HUES64 (cell line): ENCODE measurements at regions not wholly inside any gene's neighbourhood (a gene's known extent, or its start where the extent isn't known, plus 50 kb on each side); places are given as distances from the start of the nearest gene placed in this dataset.

Experiments used
- H3K27ac ChIP-seq: 2 replicates; pipeline ENCODE4 v1.7.0; 2013; ENCODE audit warnings: low read depth, low read length, inconsistent platforms
- H3K27me3 ChIP-seq: 2 replicates; pipeline ENCODE4 v1.6.1; 2013; ENCODE audit warnings: mild to moderate bottlenecking, low read length; ENCODE audit not compliant: insufficient read depth
- H3K36me3 ChIP-seq: 2 replicates; pipeline ENCODE4 v1.6.1; 2013; ENCODE audit warnings: mild to moderate bottlenecking, low read length; ENCODE audit not compliant: insufficient read depth
- H3K4me1 ChIP-seq: 2 replicates; pipeline ENCODE4 v1.6.1; 2013; ENCODE audit warnings: mild to moderate bottlenecking, low read length, moderate library complexity; ENCODE audit not compliant: insufficient read depth
- H3K4me3 ChIP-seq: 2 replicates; pipeline ENCODE4 v1.5.1; 2013; ENCODE audit warnings: mild to moderate bottlenecking, low read length, moderate library complexity
- H3K9ac ChIP-seq: 2 replicates; pipeline ENCODE4 v1.6.1; 2013; ENCODE audit warnings: mild to moderate bottlenecking, low read depth, low read length
- H3K9me3 ChIP-seq: 2 replicates; pipeline ENCODE4 v1.6.1; 2013; ENCODE audit warnings: low read depth, low read length; ENCODE audit not compliant: insufficient read depth
- WGBS: fragments of 150-250, 120-280 bp; methylation state at CpG from one replicate; pipeline ENCODE4 v1.1.7; 2013; ENCODE audit warnings: missing lambda C conversion rate; 5-methylcytosine and 5-hydroxymethylcytosine counted together

DNA sequence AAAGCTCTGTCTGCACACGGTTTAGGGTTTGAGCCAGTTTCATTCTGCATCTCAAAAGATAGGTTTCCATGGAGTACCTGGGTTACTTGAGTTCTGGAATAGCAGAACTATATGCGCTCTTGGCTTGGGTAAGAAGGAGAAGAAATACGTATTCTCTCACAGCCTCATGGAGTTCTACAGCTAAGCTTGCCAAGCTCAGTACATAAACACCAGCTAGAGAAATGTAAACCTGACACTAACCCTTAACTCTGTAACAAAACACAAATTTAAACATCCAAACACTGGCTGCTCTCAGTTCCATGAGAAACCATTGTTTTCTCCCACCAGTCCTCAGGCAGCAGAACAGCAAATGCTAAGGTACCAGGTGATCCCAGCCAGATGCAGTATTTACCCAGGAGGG, 557.2 kb downstream of the INHBA start:
- Histone ChIP-seq H3K4me1 (peaks cover 7% of the 10 kb centered on the region; the same call in 1 of the 2 replicates), H3K9me3 (no peaks in the 10 kb centered on the region), H3K27ac (no peak overlapping the region), H3K9ac (no peak overlapping the region), H3K27me3 (no peaks in the 10 kb centered on the region), H3K4me3 (no peak overlapping the region), H3K36me3 (no peaks in the 10 kb centered on the region)
- 99% methylated on average over 3 of the region's 3 CpGs for WGBS

DNA sequence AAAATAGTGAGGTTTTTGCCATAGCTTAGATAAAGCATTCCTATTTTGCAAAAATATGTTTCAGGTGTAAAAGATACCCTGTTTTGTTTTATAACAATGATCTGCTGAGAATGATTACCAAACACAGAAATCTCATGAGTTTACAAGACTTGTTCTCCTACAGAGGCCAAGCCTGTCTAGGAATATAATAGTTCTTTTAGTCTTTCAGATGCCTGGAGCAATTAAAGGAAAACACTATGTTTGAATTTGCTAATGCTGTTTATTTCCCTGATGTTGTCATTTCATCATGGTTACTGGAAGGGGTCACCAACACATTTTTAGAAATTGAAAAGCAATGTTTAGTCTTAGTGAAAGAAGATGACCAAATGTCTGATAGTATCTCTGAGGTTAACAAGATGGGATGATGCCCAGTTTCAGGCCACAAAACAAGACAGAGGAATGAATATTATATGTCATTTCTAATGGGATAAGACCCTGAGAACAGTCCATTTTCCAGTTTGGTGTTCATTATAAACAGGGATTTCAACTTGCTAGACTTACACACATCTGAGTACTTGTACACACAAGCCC, 559.9 kb downstream of the INHBA start:
- no peaks in the 10 kb centered on the region for H3K36me3 ChIP-seq
- H3K27ac ChIP-seq, result no peak overlapping the region
- no peak overlapping the region for H3K4me3 ChIP-seq
- H3K4me1 ChIP-seq, result peaks cover 7% of the 10 kb centered on the region; the same call in 1 of the 2 replicates
- no peaks in the 10 kb centered on the region for H3K27me3 ChIP-seq
- H3K9me3 ChIP-seq, result no peaks in the 10 kb centered on the region
- no peak overlapping the region for H3K9ac ChIP-seq

DNA sequence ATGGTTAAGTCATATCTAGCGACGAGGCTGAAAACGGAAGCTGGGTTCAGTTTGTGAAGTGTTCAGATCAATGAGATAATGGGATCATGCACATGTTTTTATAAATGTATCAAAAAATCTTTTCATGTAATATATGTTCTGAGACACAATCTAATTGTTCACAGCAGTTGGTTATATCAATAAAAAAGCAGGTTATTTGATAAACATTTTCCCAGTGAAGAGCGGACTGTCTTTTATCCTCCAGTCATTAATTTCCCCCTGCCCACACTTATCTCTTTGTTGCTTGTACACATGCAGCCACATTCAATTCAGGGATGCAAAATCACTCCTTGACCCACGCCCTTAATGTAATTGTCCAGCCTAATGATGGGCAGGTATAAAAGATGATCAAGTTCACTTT, 563.1 kb downstream of the INHBA start:
- no peak overlapping the region for H3K27ac ChIP-seq
- H3K36me3 ChIP-seq, result no peaks in the 10 kb centered on the region
- no peaks in the 10 kb centered on the region for H3K9me3 ChIP-seq
- no peaks in the 10 kb centered on the region for H3K27me3 ChIP-seq
- WGBS, result 89% methylated on average over 5 of the region's 5 CpGs
- peaks cover 7% of the 10 kb centered on the region; the same call in 1 of the 2 replicates for H3K4me1 ChIP-seq
- no peak overlapping the region for H3K4me3 ChIP-seq
- H3K9ac ChIP-seq, result no peak overlapping the region

DNA sequence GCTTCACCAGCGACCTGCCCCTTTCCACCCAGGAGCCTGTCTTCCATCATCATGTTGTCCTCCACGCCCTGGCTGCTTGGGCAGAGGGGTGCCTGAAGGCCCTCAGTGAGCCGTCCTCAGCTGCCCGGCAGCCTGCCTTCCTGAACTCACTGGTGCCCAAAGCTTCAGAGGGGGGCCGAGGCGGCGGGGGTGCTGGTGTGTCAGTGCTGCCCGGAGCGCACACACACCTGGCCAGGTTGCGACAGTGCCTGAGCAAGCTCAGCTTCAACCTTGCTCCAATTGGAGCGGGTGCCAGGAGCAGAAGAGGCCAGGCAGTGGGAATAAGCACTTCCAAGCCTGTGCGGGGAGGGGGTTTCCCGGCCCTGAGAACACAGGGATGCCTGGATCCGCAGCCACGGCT, 566.3 kb downstream of the INHBA start:
- WGBS, result 95% methylated on average over 15 of the region's 15 CpGs
- Histone ChIP-seq H3K27ac (no peak overlapping the region), H3K27me3 (no peaks in the 10 kb centered on the region), H3K36me3 (no peaks in the 10 kb centered on the region), H3K9me3 (no peaks in the 10 kb centered on the region), H3K9ac (no peak overlapping the region), H3K4me1 (peaks cover 11% of the 10 kb centered on the region), H3K4me3 (no peak overlapping the region)

DNA sequence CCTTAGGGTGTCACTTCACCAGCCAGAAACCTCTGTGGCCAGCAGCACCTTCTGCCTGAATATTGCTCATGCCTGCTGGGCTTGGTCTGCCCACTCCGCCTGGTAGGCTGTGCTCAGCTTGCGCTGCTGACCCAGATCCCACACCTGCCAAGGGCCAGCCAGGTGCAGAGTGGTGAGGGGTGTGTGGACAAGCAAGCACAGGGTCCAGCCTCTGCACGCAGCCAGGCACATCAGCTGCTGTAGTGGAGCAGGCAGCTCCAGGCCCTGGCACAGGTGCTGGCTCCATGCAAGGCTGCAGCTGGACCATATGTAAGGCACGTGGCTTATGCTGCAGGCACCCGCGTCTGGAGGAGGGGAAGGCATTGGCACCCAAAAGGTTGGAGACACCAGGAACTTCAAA, 567.4 kb downstream of the INHBA start:
- H3K36me3 ChIP-seq, result no peaks in the 10 kb centered on the region
- H3K27me3 ChIP-seq, result no peaks in the 10 kb centered on the region
- H3K4me1 ChIP-seq, result peaks cover 13% of the 10 kb centered on the region
- H3K9me3 ChIP-seq, result no peaks in the 10 kb centered on the region
- WGBS, result 89% methylated on average over 6 of the region's 6 CpGs
- no peak overlapping the region for H3K9ac ChIP-seq
- no peak overlapping the region for H3K4me3 ChIP-seq
- no peak overlapping the region for H3K27ac ChIP-seq

DNA sequence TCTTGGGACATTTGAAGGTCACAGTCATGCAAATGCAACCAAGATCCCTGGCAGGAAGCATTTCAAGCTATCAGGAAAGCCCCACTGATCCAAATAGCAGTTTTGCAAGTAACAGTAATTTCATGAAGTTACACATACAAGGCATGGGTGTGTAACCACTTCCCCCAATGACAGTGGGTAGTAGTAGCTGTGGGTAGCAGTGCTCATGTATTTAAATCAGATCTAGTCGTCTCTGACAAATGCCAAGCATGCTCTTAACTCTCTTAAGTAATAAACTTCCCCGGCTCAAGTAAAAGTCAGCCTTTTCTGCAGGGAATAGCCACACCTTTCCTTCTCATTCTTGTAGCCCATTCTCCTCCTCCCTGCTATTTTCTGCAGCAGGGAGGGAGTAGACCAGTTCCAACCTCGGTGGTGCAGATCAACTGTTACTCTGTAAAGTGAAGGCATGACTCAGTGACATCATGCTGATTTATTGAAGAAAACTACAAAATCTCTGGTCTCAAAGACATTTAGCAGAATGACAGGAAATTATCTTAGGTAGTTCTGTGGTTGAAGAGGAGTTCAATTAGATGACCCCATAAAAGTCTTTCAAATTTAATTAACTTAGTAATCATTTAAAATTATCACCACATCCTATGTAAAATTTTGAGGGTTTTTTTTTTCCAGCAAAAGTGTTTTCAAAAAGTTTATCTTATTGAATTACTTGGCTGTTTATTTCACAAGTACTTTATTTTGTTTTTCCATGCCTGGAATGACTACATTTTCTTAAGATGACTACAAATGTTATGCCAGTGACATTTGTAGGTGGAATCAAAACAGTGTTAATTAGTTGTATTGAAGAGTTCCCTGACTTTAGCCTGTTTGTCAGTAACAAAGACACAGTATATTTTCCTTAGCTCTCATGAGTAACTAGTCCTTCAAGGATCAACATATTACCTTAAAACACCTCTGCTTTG, 568.3 kb downstream of the INHBA start:
- no peak overlapping the region for H3K27ac ChIP-seq
- H3K9me3 ChIP-seq, result no peaks in the 10 kb centered on the region
- H3K36me3 ChIP-seq, result no peaks in the 10 kb centered on the region
- no peaks in the 10 kb centered on the region for H3K27me3 ChIP-seq
- WGBS, result 53% methylated on average over 3 of the region's 3 CpGs
- H3K4me3 ChIP-seq, result no peak overlapping the region
- H3K9ac ChIP-seq, result no peak overlapping the region
- peaks cover 17% of the 10 kb centered on the region for H3K4me1 ChIP-seq

DNA sequence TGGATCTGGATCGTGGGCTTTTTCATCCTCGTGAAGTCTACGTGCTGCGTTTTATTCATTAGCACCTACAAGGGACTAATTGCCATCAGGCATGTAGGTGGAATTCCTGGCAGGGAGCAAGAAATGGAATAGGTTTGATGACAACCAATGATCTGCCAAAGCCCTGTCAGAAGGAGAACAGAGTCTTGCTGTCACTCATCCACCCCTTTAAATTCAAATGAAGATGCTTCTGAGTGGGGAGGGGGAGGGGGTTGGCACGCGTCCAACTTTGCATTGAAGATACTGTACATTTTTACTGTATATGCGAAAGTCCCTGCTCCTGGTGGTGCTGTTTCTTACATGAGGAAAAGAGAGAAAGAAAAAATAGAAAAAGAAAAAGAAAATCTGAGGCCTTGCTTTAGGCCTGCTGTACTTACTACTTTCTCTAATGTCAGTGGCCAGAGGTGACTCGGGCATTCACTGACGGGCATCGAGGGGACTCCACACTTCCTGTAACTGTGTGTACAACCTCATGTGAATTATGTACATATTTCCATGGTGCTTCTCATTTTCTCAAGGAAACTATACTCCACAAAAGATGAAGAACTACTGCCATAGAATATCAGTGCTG, 569.1 kb downstream of the INHBA start:
- no peaks in the 10 kb centered on the region for H3K36me3 ChIP-seq
- WGBS, result 90% methylated on average over 10 of the region's 10 CpGs
- H3K27me3 ChIP-seq, result no peaks in the 10 kb centered on the region
- H3K9me3 ChIP-seq, result no peaks in the 10 kb centered on the region
- H3K27ac ChIP-seq, result no peak overlapping the region
- H3K9ac ChIP-seq, result no peak overlapping the region
- peaks cover 17% of the 10 kb centered on the region for H3K4me1 ChIP-seq
- H3K4me3 ChIP-seq, result no peak overlapping the region

DNA sequence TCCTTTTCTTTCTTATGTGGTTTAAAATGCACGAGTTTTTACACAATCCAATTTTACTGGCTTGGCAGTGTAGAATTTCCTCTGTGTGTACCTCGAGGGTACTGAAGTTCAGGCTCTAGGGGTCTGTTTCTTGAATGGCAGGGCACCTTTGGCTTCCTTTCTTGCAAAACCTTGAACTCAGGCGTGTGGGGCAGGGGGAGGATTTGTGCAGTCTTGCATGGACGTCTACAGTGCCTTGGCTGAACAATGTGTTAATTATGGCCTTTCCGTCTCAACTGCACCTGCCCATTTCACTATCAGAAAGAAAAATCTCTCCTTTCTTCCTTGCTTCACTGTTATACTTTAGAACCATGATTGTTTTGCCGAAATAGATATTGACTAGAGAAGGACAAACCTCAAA, 570.9 kb downstream of the INHBA start:
- Histone ChIP-seq H3K4me1 (peaks cover 17% of the 10 kb centered on the region), H3K27ac (no peak overlapping the region), H3K9me3 (no peaks in the 10 kb centered on the region), H3K36me3 (no peaks in the 10 kb centered on the region), H3K4me3 (no peak overlapping the region), H3K9ac (no peak overlapping the region), H3K27me3 (no peaks in the 10 kb centered on the region)
- WGBS, result 96% methylated on average over 6 of the region's 6 CpGs

DNA sequence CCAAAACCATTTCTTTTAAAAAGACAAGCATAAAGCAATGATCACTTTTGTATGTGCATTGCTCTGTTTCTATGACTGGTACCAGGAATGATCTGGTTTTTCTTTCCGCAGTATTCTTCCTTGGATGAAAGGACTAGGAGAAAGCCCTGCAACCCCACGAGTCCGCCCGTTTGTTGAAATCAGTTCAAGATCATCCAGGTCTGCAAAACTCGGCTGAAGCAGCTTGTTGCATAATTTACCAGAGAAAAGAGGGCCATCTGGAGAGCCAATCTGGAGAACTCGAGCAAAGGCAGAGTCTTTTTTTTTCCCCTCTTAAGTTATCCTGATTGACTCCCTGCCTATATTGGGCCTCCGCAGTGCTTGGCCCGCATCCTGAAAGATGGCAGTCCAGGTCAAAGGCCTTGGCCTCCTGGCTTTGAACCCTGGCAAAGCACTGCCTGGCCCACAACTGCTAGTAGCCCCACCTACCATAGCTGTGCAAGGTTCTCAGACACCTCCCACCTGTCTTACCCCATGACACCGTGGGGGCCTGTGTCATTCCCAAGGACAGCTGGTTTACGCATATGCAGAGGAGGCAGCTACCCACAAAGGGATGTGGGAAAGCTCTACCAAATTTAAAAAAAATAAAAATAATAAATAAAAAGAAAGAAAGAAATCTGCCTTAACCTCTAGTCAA, 572.2 kb downstream of the INHBA start:
- WGBS, result 89% methylated on average over 9 of the region's 10 CpGs

DNA sequence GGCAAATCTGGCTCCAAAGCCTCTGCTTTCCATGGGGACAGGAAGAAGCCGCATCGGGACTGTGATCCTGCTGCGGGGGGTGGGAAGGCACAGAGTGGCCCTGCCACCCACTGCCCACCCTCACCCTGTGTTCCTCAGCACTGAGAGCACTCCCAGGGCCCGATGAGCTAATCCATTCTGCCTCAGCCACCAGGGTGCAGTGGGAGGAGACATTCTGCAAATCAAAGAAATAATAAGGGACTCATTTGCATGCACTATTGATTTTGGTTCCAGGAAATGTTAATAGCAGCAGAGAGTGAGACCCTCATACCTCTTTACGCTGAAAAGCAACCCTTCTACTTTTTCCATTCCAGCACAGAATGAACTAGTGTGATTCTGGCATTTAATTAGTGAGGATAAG, 572.8 kb downstream of the INHBA start:
- Histone ChIP-seq H3K9me3 (no peaks in the 10 kb centered on the region), H3K4me1 (peaks cover 17% of the 10 kb centered on the region), H3K4me3 (no peak overlapping the region), H3K27ac (no peak overlapping the region), H3K36me3 (no peaks in the 10 kb centered on the region), H3K9ac (no peak overlapping the region), H3K27me3 (no peaks in the 10 kb centered on the region)
- WGBS, result 77% methylated on average over 5 of the region's 5 CpGs

More for the DNA sequence above, 572.2 kb downstream of the INHBA start:
- no peaks in the 10 kb centered on the region for H3K27me3 ChIP-seq
- H3K4me1 ChIP-seq, result peaks cover 17% of the 10 kb centered on the region
- no peak overlapping the region for H3K27ac ChIP-seq
- no peaks in the 10 kb centered on the region for H3K36me3 ChIP-seq
- H3K9me3 ChIP-seq, result no peaks in the 10 kb centered on the region
- no peak overlapping the region for H3K4me3 ChIP-seq
- no peak overlapping the region for H3K9ac ChIP-seq

DNA sequence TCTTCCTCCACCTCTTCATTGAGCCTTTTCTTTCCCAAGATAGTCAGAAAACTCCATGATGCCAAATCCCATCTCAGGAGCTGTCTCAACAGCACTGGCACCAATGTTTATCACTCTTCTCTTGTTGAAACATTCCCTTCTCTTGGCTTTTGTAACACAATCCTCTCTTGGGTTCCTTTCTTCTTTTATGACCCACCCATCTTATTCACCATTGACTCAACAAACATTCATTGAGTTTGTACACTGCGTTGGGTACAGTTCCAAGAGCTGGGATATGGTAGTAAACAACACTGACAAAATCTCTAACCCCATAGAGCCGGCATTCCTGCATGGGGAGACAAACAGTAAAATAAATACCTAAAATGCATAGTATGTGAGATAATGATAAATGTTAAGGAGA, 577.5 kb downstream of the INHBA start:
- no peaks in the 10 kb centered on the region for H3K36me3 ChIP-seq
- H3K4me3 ChIP-seq, result no peak overlapping the region
- WGBS, result 100% methylated on average over 1 of the region's 2 CpGs
- H3K27ac ChIP-seq, result no peak overlapping the region
- peaks cover 8% of the 10 kb centered on the region; the same call in 1 of the 2 replicates for H3K4me1 ChIP-seq
- no peaks in the 10 kb centered on the region for H3K27me3 ChIP-seq
- H3K9me3 ChIP-seq, result no peaks in the 10 kb centered on the region
- H3K9ac ChIP-seq, result no peak overlapping the region
